HG03159 (cell line): ENCODE measurements at regions not wholly inside any gene's neighbourhood (a gene's known extent, or its start where the extent isn't known, plus 50 kb on each side); places are given as distances from the start of the nearest gene placed in this dataset.
"Not testable (repeated sequence)": the region's sequence is repeated elsewhere in the genome, so short reads cannot be mapped to it uniquely, and the experiment has no call there.

ENCODE experiments used
- ATAC-seq: cut with Tn5 transposase; IDR thresholded peaks from one replicate; pipeline ENCODE4 v1.9.1; 2021; ENCODE audit warnings: mild to moderate bottlenecking, moderate library complexity; ENCODE audit not compliant: unreplicated experiment

- ATAC-seq: no peak
Observed at GRCh38 chr5:106401561-106401960, 1269.2 kb downstream of the EFNA5 start.

GRCh38 chr5:106399391-106399790 is 1271.3 kb downstream of the EFNA5 start:
- no peak for ATAC-seq

DNA sequence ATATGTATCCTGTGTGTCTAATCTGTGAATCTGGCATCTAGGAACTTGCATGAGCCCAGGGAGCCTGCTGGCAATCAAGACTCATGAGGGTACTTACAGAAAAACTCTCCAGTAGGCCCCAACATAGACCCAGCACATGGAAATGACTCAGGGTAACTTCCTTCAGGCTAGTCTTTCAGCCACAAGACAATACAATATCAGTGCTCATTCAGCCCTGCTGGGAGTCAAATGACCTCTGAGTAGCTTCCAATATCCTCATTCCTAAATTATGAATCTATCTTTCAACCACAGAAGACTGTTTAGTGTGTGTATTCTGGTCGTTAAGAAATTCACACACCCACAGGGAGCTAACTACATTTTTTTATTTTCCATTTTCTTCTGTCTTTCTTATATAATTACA is 1273.0 kb downstream of the EFNA5 start:
- ATAC-seq: no peak

DNA sequence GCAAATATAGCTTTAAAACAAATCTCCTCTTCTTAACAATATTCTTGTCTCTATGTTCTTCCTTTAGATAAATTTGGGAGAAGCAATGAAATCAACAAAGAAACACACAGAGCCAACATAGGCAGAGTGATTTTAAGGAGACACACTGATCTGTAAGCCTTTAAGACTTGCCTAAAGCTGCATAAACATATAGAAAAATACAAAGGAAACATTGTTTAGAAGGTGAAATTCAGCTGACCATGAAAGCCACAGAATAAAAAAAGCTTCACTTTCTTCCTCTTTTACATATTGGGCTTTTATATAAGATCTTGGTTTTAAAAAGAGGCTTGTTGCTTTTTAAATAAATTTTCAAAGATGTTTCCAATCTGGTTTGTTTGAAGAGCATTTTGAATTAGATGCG is 1277.5 kb downstream of the EFNA5 start:
- no peak for ATAC-seq

GRCh38 chr5:106392766-106393165 is 1278.0 kb downstream of the EFNA5 start:
- no peak for ATAC-seq

GRCh38 chr5:106387767-106388166 is 1283.0 kb downstream of the EFNA5 start:
- ATAC-seq: not testable (repeated sequence)

GRCh38 chr5:106386287-106386686 is 1284.5 kb downstream of the EFNA5 start:
- no peak for ATAC-seq

GRCh38 chr5:106380736-106381135 is 1290.0 kb downstream of the EFNA5 start:
- ATAC-seq: no peak

DNA sequence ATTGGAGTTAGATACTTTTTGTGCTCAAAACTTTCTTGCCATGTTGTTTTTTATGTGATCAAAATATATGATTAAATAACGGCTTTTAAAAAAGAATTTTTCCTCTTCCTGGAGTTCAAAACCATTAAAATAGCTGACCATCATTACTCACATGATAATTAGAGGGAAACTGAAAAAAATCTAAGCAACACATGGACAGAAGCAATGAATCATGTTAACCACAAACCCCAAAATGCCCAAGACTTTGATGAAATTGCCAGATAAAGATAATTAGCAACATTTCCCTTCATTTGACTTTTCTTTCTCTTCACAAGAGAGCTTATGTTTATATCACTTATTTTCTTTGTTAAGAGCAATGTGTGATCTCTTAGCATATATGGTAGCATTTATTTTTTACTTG is 1294.2 kb downstream of the EFNA5 start:
- no peak for ATAC-seq

GRCh38 chr5:106374956-106375355 is 1295.8 kb downstream of the EFNA5 start:
- no peak for ATAC-seq

GRCh38 chr5:106368021-106368420 is 1302.7 kb downstream of the EFNA5 start:
- ATAC-seq: no peak

- no peak for ATAC-seq
Observed at GRCh38 chr5:106367281-106367680, 1303.5 kb downstream of the EFNA5 start.

DNA sequence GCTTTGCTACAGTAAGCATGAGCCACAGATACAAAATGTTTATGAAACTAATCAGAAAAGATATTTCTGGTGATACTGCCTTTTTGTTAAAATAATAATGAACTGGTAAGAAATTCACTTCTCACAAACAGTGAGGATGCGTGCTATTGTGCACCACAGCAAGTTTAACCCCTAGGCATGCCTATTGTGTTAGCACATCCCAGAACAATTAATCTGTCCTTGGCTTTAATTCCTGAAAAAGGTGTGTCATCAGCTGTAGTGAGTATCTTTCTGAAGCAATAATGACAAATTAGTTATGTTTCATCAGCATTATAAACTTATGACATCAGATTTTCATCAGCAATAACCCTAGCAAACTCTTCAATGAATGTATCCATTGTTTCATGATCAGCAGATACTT is 1307.2 kb downstream of the EFNA5 start:
- no peak for ATAC-seq

GRCh38 chr5:106361905-106362304 is 1308.8 kb downstream of the EFNA5 start:
- ATAC-seq: no peak

DNA sequence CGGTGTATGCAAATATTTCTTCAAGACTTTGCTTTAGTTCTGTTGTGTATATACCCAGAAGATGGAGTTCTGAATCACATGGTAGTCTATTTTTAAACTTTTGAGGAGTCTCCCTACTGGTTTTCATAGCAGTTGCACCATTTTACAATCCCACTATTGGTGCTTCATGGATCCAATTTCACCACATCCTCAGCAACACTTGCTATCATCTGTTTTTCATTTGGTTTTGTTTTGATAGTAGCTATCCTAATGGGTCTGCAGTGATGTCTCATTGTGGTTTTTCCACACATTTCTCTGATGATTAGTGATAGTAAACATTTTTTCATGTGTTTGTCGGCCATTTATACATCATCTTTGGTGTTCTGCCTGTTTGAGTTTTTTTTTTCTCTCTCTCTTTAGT is 1339.3 kb downstream of the EFNA5 start:
- no peak for ATAC-seq

DNA sequence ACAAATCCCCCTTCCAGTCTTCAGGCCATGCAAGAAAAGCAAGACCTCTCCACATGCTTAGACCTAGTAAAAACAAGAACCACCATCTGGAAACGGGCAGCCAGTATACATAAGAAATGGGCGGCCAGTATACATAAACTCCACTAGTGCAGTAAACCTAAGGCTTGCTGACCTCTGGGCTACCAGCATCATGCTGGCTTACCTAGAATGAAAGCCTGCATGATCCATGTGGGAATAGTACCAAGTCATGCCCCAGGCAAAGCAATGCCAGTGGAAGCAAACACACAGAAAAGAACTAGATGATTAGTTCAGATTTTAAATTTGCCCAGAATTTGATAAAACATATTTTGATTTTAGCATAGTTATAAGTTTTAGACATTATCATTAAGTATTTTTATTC is 1346.4 kb downstream of the EFNA5 start:
- no peak for ATAC-seq

DNA sequence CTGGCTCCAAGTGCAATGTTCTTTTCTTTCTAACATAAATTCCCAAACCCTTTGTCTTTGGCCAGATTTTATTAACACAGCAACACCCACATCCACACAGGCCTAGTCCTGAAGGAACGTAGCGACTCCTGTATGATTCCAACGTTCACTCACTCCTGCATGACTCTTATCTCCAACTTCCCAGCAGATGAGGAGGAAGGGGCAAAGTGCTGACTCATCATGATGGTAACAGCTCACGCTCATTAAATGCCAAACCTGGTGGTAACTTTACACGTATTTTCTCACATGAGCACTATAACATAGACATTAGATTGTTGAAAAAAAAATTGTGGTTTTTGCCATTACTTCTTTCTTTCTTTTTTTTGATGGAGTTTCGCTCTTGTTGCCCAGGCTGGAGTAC is 1349.5 kb downstream of the EFNA5 start:
- no peak for ATAC-seq

- ATAC-seq: no peak
Observed at GRCh38 chr5:106314221-106314824, 1356.4 kb downstream of the EFNA5 start.

- no peak for ATAC-seq
Observed at GRCh38 chr5:106312360-106312759, 1358.4 kb downstream of the EFNA5 start.

- no peak for ATAC-seq
Observed at GRCh38 chr5:106311230-106311915, 1359.4 kb downstream of the EFNA5 start.

DNA sequence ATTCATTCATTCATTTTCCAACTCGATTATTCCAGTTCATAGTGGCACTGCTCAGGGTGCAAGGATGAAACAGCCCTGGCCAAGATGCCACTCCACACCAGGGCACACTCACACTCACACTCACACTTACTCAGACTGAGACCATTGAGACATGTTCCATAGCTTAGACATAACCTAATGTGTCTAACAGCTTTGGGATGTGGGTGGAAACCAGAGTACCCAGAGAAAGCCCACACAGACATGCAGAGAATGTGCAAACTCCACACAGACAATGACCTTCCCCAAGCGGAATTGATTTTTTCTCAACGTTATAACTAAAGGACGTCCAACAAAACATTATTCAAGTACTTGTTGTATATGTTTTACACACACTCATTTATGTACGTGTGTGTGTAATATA is 1363.5 kb downstream of the EFNA5 start:
- ATAC-seq: no peak

DNA sequence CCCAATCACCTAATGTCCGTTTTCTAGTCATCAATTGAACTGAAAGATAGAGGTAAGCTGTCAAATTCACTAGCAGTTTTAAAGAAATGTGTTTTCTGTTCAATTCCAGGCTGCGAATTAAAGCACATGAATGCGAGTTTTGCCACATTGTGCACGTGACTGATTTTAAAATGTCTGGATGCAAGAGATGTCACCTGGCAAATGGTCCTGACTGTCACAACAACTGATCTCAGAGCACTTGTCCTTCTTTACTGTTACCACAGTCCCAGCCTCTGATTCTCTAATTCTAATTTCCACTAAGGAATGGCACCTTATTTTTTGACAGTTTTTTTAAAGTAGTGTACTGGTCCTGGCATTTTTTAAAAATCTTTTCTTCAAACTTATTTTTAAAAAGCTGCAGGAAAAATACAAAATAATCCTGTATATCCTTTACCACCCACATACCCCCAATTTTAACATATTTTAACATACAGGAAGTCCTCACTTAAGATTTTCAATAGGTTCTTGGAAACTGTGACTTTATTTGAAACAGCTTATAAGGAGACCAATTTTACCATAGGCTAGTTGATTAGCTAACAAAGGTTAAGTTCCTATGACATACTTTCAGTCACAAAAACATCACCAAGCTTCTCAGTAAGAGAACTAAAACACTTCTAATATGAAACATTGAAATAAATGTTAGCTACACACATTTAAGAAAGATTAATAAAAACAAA is 1364.3 kb downstream of the EFNA5 start:
- no peak for ATAC-seq
